GM18505 (cell line): ENCODE measurements at regions not wholly inside any gene's neighbourhood (a gene's known extent, or its start where the extent isn't known, plus 50 kb on each side); places are given as distances from the start of the nearest gene placed in this dataset.
"Not testable (repeated sequence)": the region's sequence is repeated elsewhere in the genome, so short reads cannot be mapped to it uniquely, and the experiment has no call there.

Experiments
- ATAC-seq: cut with Tn5 transposase; IDR thresholded peaks from one replicate; pipeline ENCODE4 v1.9.1; 2021; ENCODE audit not compliant: unreplicated experiment
- POLR2A ChIP-seq: IDR thresholded peaks from 4 replicates; pipeline ENCODE4 v1.6.1; 2011; ENCODE audit warnings: borderline replicate concordance; ENCODE audit not compliant: insufficient read depth, insufficient read length; ENCODE audit errors: extremely low read depth

- no peak for TF ChIP-seq POLR2A
Measured at GRCh38 chr12:87599459-87599858, 429.7 kb downstream of the C12orf50 start.

DNA sequence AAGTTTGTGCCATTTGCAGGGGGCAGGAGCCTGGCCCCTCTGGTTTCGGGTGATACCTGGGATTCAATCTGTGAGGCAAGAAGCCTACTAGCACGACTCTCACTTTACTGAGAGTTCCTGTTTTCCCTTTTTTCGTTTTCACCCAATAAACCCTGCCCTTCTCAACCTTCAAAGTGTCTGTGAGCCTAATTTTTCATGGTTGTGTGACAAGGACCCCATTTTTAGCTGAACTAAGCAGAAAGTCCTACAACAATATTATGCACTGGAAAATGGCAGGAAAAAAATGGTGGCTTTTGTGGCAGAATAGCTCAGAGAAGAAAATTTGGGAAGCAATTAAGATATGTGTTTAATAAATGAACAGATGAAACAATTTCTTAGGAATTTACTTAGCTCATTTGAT, 432.1 kb downstream of the C12orf50 start:
- no peak for TF ChIP-seq POLR2A
- ATAC-seq, result no peak

More at GRCh38 chr12:87599459-87599858, 429.7 kb downstream of the C12orf50 start:
- ATAC-seq, result no peak

- ATAC-seq, result no peak
- no peak for TF ChIP-seq POLR2A
Measured at GRCh38 chr12:87596636-87597035, 432.6 kb downstream of the C12orf50 start.

DNA sequence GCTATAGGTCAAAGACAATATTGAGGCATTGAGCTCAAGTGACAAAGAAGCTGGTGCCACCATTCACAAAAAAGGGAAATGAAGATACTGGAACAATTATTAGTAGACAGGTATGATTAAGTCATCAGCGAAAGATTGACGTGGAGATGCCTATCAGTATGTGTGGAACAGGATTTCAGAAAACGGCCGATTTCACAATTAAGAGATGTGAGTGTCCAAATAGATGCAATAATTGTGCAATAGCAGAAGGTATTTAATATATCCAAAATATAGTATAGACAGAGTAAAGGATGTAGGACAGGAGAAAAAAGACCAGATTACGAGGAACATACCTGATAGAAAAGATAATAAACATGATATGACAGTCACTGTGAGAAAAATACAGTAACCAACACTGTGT, 433.1 kb downstream of the C12orf50 start:
- no peak for TF ChIP-seq POLR2A
- no peak for ATAC-seq

- ATAC-seq, result no peak
- no peak for TF ChIP-seq POLR2A
Measured at GRCh38 chr12:87585882-87586557, 443.2 kb downstream of the C12orf50 start.

- not testable (repeated sequence) for ATAC-seq
Measured at GRCh38 chr12:87579091-87579490, 450.1 kb downstream of the C12orf50 start.

GRCh38 chr12:87575906-87576305, 453.3 kb downstream of the C12orf50 start:
- no peak for ATAC-seq
- no peak for TF ChIP-seq POLR2A

- ATAC-seq, result not testable (repeated sequence)
Measured at GRCh38 chr12:87566918-87567317, 462.3 kb downstream of the C12orf50 start.

- no peak for TF ChIP-seq POLR2A
- no peak for ATAC-seq
Measured at GRCh38 chr12:87556985-87557384, 472.2 kb downstream of the C12orf50 start.

GRCh38 chr12:87531213-87531612, 498.0 kb downstream of the C12orf50 start:
- not testable (repeated sequence) for ATAC-seq

DNA sequence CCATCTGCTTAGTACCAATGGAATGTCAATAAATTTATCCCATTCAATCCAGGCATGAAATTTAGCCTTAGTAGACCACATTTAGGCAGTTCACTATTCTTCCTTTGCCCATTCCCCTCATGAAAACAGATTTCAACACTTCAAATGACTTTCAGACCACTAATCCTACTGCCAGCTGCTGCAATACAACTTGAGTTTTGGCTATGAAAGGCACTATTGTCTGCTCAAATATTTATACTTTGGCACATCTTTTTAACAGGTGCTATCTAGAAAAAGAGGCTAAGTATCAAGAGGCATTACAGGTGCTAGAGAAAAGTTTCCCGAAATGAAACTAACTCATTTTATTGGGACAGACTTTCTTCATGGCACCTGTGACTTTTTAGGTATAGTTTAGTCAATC, 499.8 kb downstream of the C12orf50 start:
- no peak for TF ChIP-seq POLR2A

DNA sequence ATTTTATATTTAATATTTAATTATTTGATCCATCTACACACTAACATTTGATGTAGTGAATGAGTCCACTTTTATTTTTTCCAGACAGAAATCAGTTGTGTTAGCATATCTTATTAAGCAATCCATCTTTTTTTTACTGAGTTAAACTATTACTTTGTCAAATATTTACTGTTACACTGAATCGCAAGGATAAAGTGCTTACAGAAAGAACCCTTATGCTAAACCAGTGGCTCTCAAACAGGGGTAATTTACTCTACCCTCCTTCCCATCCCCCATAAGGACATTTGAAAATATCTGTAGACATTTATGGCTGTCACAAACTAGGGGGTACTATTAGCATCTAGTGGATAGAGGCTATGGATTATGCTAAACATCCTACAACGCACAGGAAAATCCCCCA, 508.2 kb downstream of the C12orf50 start:
- ATAC-seq, result no peak

More for the DNA sequence above, 499.8 kb downstream of the C12orf50 start:
- no peak for ATAC-seq

GRCh38 chr12:87518481-87518880, 510.7 kb downstream of the C12orf50 start:
- no peak for TF ChIP-seq POLR2A
- ATAC-seq, result no peak

More for the DNA sequence above, 508.2 kb downstream of the C12orf50 start:
- TF ChIP-seq POLR2A, result no peak

DNA sequence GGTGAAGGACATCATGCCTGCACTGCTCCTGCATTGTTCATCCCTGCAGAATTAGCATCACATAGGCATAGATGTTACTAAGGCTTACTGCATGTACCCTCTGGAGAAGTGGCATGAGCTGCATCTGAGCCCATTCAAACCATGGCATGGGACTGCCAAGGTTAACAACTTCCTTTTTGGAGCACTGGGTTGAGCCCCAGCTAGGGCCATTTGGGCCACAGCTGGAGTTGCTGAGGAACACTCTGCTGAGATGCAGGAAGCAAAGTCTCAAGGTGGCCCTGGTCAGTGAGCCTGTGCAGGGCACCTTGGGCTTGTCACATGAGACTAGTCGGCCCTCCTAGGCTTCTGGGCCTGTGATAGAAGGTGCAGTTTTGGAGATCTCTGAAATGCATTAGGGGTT, 511.2 kb downstream of the C12orf50 start:
- no peak for TF ChIP-seq POLR2A
- ATAC-seq, result no peak
